ENCODE measurements at regions not wholly inside any gene's neighbourhood (a gene's known extent, or its start where the extent isn't known, plus 50 kb on each side); places are given as distances from the start of the nearest gene placed in this dataset.

DNA sequence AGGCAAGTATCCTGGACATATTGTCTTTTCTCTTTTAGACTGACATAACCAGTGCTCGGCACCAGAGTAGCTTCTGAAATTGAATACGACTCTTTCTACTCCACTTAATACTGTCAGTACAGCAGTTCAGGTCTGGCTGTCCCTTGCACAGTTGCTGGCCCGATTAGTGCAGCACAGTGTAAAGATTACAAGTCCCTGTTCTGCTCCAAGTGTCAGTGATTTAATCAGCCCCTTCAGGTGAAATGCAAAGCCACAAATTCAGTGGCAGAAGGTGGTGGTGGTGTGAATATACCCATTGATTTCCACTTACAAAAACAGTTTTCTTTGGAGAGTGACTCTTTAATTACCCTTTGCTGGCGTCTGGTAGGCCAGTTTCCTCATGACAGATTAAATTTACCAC, 545.4 kb downstream of the ADGRL2 start:
- no peak overlapping the region for H3K4me3 ChIP-seq (ENCODE audit: low read length)
- TF ChIP-seq, protein P1, sequence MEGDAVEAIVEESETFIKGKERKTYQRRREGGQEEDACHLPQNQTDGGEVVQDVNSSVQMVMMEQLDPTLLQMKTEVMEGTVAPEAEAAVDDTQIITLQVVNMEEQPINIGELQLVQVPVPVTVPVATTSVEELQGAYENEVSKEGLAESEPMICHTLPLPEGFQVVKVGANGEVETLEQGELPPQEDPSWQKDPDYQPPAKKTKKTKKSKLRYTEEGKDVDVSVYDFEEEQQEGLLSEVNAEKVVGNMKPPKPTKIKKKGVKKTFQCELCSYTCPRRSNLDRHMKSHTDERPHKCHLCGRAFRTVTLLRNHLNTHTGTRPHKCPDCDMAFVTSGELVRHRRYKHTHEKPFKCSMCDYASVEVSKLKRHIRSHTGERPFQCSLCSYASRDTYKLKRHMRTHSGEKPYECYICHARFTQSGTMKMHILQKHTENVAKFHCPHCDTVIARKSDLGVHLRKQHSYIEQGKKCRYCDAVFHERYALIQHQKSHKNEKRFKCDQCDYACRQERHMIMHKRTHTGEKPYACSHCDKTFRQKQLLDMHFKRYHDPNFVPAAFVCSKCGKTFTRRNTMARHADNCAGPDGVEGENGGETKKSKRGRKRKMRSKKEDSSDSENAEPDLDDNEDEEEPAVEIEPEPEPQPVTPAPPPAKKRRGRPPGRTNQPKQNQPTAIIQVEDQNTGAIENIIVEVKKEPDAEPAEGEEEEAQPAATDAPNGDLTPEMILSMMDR (IDR thresholded peaks at IDR 0.05), result no peak
- Mint-ChIP-seq H3K27me3 (no peaks in the 10 kb centered on the region), H3K4me1 (ENCODE audit: low read depth) (no peaks in the 10 kb centered on the region), H3K4me3 (no peak overlapping the region), H3K9me3 (peaks cover 3% of the 10 kb centered on the region), H3K36me3 (ENCODE audit: low read depth) (no peaks in the 10 kb centered on the region), H3K27ac (no peak overlapping the region)
- no peak for DNase-seq
- CTCF ChIA-PET, result no interaction called here
- POLR2A ChIA-PET, result no interaction called here
- H3K27ac ChIP-seq (ENCODE audit: low read depth in 1 of 2, low read length in 2 of 2), result no peak overlapping the region
- no peak for ATAC-seq (ENCODE audit: poor library complexity)
- no peaks in the 10 kb centered on the region for H3K36me3 ChIP-seq (ENCODE audit: insufficient read depth, low read length)
- H3K9me3 ChIP-seq (ENCODE audit: control insufficient read depth in 1 of 2, insufficient read depth in 1 of 2, low read length in 2 of 2), result peaks cover 0 to 8% of the 10 kb centered on the region in 2 experiments
- intact Hi-C loops (cut with DNase I, micrococcal nuclease), result no loop called here
- H3K4me1 ChIP-seq (ENCODE audit: insufficient read depth, low read length), result no peaks in the 10 kb centered on the region
- no peaks in the 10 kb centered on the region for H3K27me3 ChIP-seq (ENCODE audit: control insufficient read depth in 1 of 2, insufficient read depth in 2 of 2, low read length in 2 of 2)

DNA sequence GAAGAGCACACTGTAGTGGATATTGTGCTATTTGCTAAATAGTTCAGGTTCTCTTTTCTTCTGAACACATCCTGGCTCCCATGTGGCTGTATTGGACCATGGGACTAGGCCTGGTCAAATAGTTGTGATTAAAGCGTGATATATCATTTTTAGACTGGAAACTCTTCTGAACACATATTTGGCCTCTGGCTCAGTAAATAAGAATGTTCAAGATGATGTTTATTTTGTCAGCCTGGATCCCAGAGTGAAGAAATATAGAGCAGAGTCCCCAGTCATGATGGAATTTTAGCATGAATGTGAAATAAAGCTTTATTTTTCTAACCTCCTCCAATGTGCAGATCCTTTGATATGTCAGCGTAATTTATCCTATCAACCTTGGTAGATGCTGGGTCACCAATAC, 542.6 kb downstream of the ADGRL2 start:
- Mint-ChIP-seq H3K4me3 (no peak overlapping the region), H3K27ac (no peak overlapping the region), H3K36me3 (ENCODE audit: low read depth) (no peaks in the 10 kb centered on the region), H3K9me3 (no peaks in the 10 kb centered on the region), H3K27me3 (no peaks in the 10 kb centered on the region), H3K4me1 (ENCODE audit: low read depth) (no peaks in the 10 kb centered on the region)
- intact Hi-C loops (cut with DNase I, micrococcal nuclease), result no loop called here
- TF ChIP-seq, protein P1 (IDR thresholded peaks at IDR 0.05), result no peak
- no peak overlapping the region for H3K27ac ChIP-seq (ENCODE audit: low read depth in 1 of 2, low read length in 2 of 2)
- H3K36me3 ChIP-seq (ENCODE audit: insufficient read depth, low read length), result no peaks in the 10 kb centered on the region
- no peaks in the 10 kb centered on the region for H3K27me3 ChIP-seq (ENCODE audit: control insufficient read depth in 1 of 2, insufficient read depth in 2 of 2, low read length in 2 of 2)
- DNase-seq (no peak), ATAC-seq (ENCODE audit: poor library complexity) (no peak)
- no peaks in the 10 kb centered on the region for H3K4me1 ChIP-seq (ENCODE audit: insufficient read depth, low read length)
- POLR2A ChIA-PET, result no interaction called here
- no peak overlapping the region for H3K4me3 ChIP-seq (ENCODE audit: low read length)
- CTCF ChIA-PET, result no interaction called here
- H3K9me3 ChIP-seq (ENCODE audit: control insufficient read depth in 1 of 2, insufficient read depth in 1 of 2, low read length in 2 of 2), result no peaks in the 10 kb centered on the region

DNA sequence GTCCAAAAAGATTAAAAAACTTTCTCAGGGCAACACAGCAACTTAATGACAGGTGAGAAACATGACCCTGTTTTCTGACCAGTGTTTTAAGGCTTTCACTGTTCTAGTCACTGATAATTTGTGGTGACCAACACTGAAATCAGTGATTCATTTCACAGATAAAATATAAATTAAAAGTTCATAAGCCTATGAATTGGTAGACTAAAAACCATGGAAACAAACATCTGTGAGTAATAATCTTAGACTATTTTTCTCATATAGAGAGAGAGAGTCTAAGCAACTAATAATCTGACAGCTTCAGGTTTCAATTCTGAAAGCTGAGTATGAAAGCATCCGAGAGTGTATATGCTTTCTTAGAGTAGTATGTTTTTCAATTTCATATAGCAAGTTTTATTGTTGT, 536.9 kb downstream of the ADGRL2 start:
- no peak overlapping the region for H3K27ac Mint-ChIP-seq
- H3K27me3 Mint-ChIP-seq, result no peaks in the 10 kb centered on the region
- no peaks in the 10 kb centered on the region for H3K27me3 ChIP-seq (ENCODE audit: control insufficient read depth in 1 of 2, insufficient read depth in 2 of 2, low read length in 2 of 2)
- TF ChIP-seq, protein P1 (IDR thresholded peaks at IDR 0.05), result no peak
- ATAC-seq (ENCODE audit: poor library complexity) (no peak), DNase-seq (no peak)
- no peaks in the 10 kb centered on the region for H3K36me3 Mint-ChIP-seq (ENCODE audit: low read depth)
- no peaks in the 10 kb centered on the region for H3K9me3 ChIP-seq (ENCODE audit: control insufficient read depth in 1 of 2, insufficient read depth in 1 of 2, low read length in 2 of 2)
- H3K4me3 Mint-ChIP-seq, result no peak overlapping the region
- peaks cover 3% of the 10 kb centered on the region for H3K9me3 Mint-ChIP-seq
- intact Hi-C loops (cut with DNase I, micrococcal nuclease), result no loop called here
- no peak overlapping the region for H3K4me3 ChIP-seq (ENCODE audit: low read length)
- POLR2A ChIA-PET, result no interaction called here
- no peaks in the 10 kb centered on the region for H3K4me1 ChIP-seq (ENCODE audit: insufficient read depth, low read length)
- H3K36me3 ChIP-seq (ENCODE audit: insufficient read depth, low read length), result no peaks in the 10 kb centered on the region
- CTCF ChIA-PET, result no interaction called here
- no peak overlapping the region for H3K27ac ChIP-seq (ENCODE audit: low read depth in 1 of 2, low read length in 2 of 2)
- no peaks in the 10 kb centered on the region for H3K4me1 Mint-ChIP-seq (ENCODE audit: low read depth)
